Rectal smooth muscle tissue (tissue), 1 donor: ENCODE measurements at regions not wholly inside any gene's neighbourhood (a gene's known extent, or its start where the extent isn't known, plus 50 kb on each side); places are given as distances from the start of the nearest gene placed in this dataset.

Source experiments
- H3K27ac ChIP-seq: one replicate; pipeline ENCODE4 v1.7.0; 2013; ENCODE audit warnings: low read depth, low read length, inconsistent platforms
- H3K27me3 ChIP-seq: one replicate; pipeline ENCODE4 v1.7.0; 2013; ENCODE audit warnings: low read length; ENCODE audit not compliant: control insufficient read depth, insufficient read depth
- H3K36me3 ChIP-seq: one replicate; pipeline ENCODE4 v1.7.0; 2013; ENCODE audit warnings: low read length; ENCODE audit not compliant: control insufficient read depth, insufficient read depth
- H3K4me1 ChIP-seq: one replicate; pipeline ENCODE4 v1.7.0; 2013; ENCODE audit warnings: low read length; ENCODE audit not compliant: control insufficient read depth, insufficient read depth
- H3K4me3 ChIP-seq: one replicate; pipeline ENCODE4 v1.7.0; 2013; ENCODE audit warnings: low read length
- H3K9ac ChIP-seq: one replicate; pipeline ENCODE4 v1.7.0; 2013; ENCODE audit warnings: low read length

- H3K4me3 ChIP-seq: no peak overlapping the region
- H3K36me3 ChIP-seq: no peaks in the 10 kb centered on the region
- H3K27me3 ChIP-seq: no peaks in the 10 kb centered on the region
- no peak overlapping the region for H3K9ac ChIP-seq
- no peaks in the 10 kb centered on the region for H3K4me1 ChIP-seq
- no peak overlapping the region for H3K27ac ChIP-seq
Observed at GRCh38 chr2:9156483-9156882, 50.1 kb upstream of the ASAP2 start.

GRCh38 chr2:9154061-9154460, 52.6 kb upstream of the ASAP2 start:
- Histone ChIP-seq H3K4me1 (no peaks in the 10 kb centered on the region), H3K36me3 (no peaks in the 10 kb centered on the region), H3K27ac (no peak overlapping the region), H3K4me3 (no peak overlapping the region), H3K27me3 (no peaks in the 10 kb centered on the region), H3K9ac (no peak overlapping the region)

DNA sequence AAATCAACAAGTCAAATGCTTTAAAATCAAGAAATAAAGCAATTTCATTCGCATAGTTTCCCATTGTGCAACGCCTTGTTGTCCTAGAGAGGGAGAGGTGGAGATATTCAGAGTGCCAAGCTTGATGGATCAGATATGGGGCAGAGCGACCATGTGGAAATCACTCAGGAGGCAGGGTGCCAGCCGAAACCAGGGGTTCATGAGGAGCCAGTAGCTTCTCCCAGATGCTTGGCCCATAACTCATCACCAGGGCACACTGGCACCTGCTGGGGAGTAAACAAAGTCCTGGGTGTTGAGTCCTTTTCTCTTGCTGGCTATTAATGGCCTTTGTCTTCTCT, 53.0 kb upstream of the ASAP2 start:
- Histone ChIP-seq H3K27me3 (no peaks in the 10 kb centered on the region), H3K36me3 (no peaks in the 10 kb centered on the region), H3K27ac (no peak overlapping the region)

GRCh38 chr2:9152975-9153642, 53.5 kb upstream of the ASAP2 start:
- Histone ChIP-seq H3K4me3 (no peak overlapping the region), H3K9ac (no peak overlapping the region), H3K27me3 (no peaks in the 10 kb centered on the region), H3K4me1 (no peaks in the 10 kb centered on the region), H3K27ac (no peak overlapping the region), H3K36me3 (no peaks in the 10 kb centered on the region)

More for the DNA sequence above, 53.0 kb upstream of the ASAP2 start:
- Histone ChIP-seq H3K9ac (no peak overlapping the region), H3K4me1 (no peaks in the 10 kb centered on the region), H3K4me3 (no peak overlapping the region)

DNA sequence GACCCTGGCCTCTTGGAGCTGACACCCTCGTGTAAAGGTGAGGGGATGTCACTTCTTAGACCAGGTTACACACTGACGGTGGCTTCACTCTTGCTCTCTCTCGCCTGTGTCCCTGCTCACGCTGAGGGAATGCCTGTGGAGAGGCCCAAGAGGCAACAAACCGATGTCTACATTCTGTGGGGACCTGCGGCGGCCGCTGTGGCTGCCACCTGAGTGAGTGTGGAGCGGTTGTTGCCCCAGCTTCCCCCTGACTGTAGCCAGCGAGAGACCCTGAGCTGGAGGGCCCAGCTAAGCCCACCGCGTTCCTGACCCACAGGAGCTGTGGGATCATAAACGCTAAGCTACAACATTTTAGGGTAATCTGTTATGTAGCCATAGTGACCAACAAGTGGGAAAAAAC, 55.7 kb upstream of the ASAP2 start:
- Histone ChIP-seq H3K4me1 (no peaks in the 10 kb centered on the region), H3K4me3 (no peak overlapping the region), H3K9ac (no peak overlapping the region), H3K27ac (no peak overlapping the region), H3K36me3 (no peaks in the 10 kb centered on the region), H3K27me3 (no peaks in the 10 kb centered on the region)

- Histone ChIP-seq H3K9ac (no peak overlapping the region), H3K27me3 (no peaks in the 10 kb centered on the region), H3K4me3 (no peak overlapping the region), H3K27ac (no peak overlapping the region), H3K36me3 (no peaks in the 10 kb centered on the region), H3K4me1 (no peaks in the 10 kb centered on the region)
Observed at GRCh38 chr2:9150568-9150900, 56.1 kb upstream of the ASAP2 start.

DNA sequence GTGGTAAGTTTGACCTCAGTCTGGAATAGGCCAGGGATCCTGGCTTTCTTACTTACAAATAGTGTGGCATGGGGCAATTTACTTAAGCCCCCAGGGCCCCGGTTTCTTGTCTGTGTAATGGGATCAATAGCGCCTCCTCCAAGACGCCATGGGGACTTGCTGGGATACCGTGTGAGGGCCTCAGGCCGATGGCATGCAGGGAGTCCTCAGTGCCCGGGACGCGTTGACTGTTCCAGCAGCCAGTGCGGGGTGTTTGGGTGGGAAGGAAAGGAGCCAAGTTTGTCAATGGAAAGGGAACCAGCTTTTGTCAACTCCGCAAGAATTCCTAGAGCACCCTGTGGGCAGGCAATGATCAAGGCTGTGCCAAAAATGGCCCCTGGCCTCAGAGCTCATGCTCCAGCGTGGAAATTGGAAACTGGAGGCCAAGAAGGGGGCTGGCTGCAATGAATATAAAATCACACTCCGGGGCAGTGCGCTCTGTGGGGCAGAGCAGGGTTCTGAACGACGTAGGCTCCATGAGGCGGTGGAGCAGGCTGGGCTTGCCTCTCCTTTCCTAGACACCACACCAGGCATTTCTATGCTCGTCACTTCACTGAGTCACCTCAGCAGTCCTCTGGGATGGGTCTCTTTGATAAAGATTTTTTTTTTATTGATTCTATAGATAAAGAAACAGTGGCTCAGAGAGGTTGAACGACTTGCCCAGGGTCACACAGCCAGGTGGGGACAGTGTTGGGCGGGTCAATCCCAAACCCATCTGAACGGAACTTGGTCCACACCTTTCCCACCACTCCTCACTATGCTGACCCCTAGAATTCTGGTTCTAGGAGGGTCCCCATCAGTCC, 56.7 kb upstream of the ASAP2 start:
- H3K27me3 ChIP-seq: no peaks in the 10 kb centered on the region
- H3K4me3 ChIP-seq: no peak overlapping the region
- H3K27ac ChIP-seq: no peak overlapping the region
- H3K36me3 ChIP-seq: no peaks in the 10 kb centered on the region
- no peaks in the 10 kb centered on the region for H3K4me1 ChIP-seq
- H3K9ac ChIP-seq: no peak overlapping the region

DNA sequence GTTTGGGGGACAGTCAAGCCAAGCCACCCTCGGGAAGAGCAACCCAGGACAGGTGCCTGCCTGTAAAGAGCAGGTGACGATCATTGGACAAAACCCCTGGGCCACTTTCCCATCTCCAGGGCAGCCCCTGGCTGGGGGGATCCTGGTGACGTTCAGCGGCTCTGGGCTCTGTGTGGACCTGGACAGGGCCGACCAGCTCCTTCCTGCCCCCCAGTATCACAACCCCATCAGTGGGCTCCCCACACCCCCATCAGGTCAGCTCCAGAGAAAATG, 57.3 kb upstream of the ASAP2 start:
- H3K36me3 ChIP-seq: no peaks in the 10 kb centered on the region
- no peak overlapping the region for H3K9ac ChIP-seq
- no peak overlapping the region for H3K27ac ChIP-seq
- H3K4me1 ChIP-seq: no peaks in the 10 kb centered on the region
- H3K4me3 ChIP-seq: no peak overlapping the region
- H3K27me3 ChIP-seq: no peaks in the 10 kb centered on the region

- Histone ChIP-seq H3K9ac (no peak overlapping the region), H3K27me3 (no peaks in the 10 kb centered on the region), H3K4me3 (no peak overlapping the region), H3K36me3 (no peaks in the 10 kb centered on the region), H3K4me1 (peaks cover 7% of the 10 kb centered on the region), H3K27ac (no peak overlapping the region)
Observed at GRCh38 chr2:9146646-9147045, 60.0 kb upstream of the ASAP2 start.

DNA sequence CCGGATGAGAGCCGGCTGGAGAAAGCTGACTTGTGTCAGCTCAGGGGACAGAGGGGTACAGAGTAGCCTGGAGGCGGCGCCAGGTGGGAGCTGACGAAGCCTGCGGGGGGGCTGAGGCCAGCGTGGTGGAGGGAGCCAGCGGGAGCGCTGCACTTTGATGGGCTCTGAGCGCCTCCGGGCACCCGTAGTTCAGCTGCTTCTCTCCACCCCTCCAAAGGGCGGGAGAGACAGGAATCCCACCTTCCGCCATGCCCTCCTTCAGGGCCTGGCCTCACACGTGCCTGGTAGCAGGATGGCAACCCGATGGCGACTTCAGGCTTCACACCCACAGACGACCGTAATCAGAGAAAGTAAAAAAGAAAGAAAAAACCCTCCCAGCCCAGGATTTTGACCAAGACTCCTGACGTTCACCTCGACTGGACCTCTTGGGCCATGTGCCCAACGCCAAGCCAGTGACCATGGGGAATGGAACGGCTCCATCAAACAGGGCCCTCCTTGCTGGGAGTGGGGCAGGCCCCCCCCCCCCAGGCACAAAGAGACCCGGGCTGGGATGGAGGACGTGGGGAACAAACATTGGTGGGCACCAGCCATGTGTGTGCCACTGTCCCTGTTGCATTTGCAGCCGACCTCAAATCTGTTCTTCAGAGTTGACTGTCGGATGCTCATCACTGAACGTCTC, 60.7 kb upstream of the ASAP2 start:
- peaks cover 7% of the 10 kb centered on the region for H3K4me1 ChIP-seq
- no peak overlapping the region for H3K4me3 ChIP-seq
- no peak overlapping the region for H3K9ac ChIP-seq
- no peaks in the 10 kb centered on the region for H3K36me3 ChIP-seq
- H3K27me3 ChIP-seq: no peaks in the 10 kb centered on the region
- H3K27ac ChIP-seq: no peak overlapping the region

DNA sequence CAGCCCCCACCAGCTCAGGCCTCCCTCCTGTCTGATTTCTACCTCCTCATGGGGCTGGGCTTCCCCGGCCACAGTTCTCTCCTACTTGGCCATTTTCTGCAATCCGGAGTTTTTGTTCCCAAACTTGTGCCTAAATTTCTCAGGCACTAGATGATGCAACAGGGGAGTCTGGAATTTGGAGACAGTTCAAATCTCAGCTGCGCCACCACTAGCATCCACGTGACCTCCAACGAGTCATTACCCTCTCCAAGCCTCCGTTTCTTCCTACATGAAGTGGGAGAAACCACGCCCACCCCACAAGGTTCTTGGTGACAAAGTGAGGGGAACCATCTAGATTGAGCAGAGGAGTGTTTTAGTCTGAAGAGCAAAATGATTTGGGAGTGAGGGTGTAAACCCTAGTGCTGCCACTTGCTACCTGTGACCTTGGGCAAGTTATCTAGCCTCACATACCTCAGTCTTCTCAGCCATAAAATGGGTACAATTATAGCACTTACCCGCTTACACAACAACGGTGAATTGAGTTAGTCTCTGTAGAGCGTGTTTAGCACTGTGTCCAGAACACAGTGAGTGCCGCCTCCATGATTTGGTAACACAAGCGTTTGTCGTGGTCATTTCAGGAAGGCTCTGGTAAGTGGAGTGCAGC, 61.4 kb upstream of the ASAP2 start:
- Histone ChIP-seq H3K4me3 (no peak overlapping the region), H3K9ac (no peak overlapping the region), H3K4me1 (peaks cover 7% of the 10 kb centered on the region), H3K36me3 (no peaks in the 10 kb centered on the region), H3K27ac (no peak overlapping the region), H3K27me3 (no peaks in the 10 kb centered on the region)

DNA sequence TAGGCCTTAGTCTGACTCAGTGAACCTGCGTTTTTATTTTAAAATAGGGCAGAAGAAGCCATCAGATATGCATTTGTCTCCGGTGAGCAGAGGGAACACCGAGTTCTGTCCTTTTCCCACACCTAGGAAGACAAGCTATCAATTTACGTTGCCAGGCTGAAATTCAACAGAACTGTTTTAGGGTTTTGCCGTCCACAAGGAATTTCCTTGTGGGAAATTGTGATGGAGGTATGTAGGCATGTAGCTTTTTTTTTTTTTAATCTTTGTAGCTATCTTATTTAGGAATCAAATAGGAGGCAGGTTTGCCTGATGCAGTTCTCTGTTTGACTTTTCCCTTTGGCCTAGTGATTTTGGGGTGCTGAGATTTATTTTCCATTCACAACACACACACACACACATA, 62.0 kb upstream of the ASAP2 start:
- Histone ChIP-seq H3K9ac (no peak overlapping the region), H3K4me3 (no peak overlapping the region), H3K27me3 (no peaks in the 10 kb centered on the region), H3K27ac (no peak overlapping the region), H3K36me3 (no peaks in the 10 kb centered on the region), H3K4me1 (peaks cover 7% of the 10 kb centered on the region)
